ENCODE measurements at regions not wholly inside any gene's neighbourhood (a gene's known extent, or its start where the extent isn't known, plus 50 kb on each side); places are given as distances from the start of the nearest gene placed in this dataset.

DNA sequence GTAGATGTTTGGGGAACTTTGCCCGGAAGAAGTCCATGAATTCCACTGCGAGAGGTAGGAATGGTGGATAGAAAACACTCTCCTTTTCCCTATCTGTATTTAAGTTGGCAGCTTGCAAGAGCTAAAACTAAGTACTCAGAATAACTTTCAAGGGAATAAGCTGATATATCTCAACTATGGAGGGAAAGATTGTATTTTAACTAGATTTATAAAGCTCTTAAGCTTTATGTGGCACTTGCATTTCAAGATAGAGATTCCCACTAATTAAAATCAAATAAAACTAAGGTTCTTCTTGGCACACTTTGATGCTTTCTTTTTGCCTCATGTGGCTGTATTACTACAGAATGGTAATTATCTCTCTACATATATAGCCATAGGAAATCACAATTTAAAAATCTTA lies 149.7 kb upstream of the STARD13 start:
- no peaks in the 10 kb centered on the region for H3K27me3 ChIP-seq (ENCODE audit: control insufficient read depth in 4 of 4, insufficient read depth in 4 of 4, low read length in 3 of 4)
- H3K9me3 ChIP-seq (ENCODE audit: control insufficient read depth in 4 of 4, low read length in 3 of 4), result no peaks in the 10 kb centered on the region
- no peaks in the 10 kb centered on the region for H3K4me1 ChIP-seq (ENCODE audit: control insufficient read depth in 4 of 4, insufficient read depth in 4 of 4, low read length in 3 of 4)
- 95% methylated on average over 2 of the region's 2 CpGs for WGBS
- H3K36me3 ChIP-seq (ENCODE audit: control insufficient read depth in 4 of 4, insufficient read depth in 3 of 4, low read depth in 1 of 4, low read length in 3 of 4), result no peaks in the 10 kb centered on the region
- no peak overlapping the region for H3K4me3 ChIP-seq (ENCODE audit: low read depth in 1 of 3, low read length in 3 of 3)
- no peak for TF ChIP-seq FOXA2 (IDR thresholded peaks at IDR 0.05)
- TF ChIP-seq, protein P1, sequence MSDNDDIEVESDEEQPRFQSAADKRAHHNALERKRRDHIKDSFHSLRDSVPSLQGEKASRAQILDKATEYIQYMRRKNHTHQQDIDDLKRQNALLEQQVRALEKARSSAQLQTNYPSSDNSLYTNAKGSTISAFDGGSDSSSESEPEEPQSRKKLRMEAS (IDR thresholded peaks at IDR 0.05), result no peak
- TF ChIP-seq HNF4G (IDR thresholded peaks at IDR 0.05), result no peak
- TF ChIP-seq RAD21 (IDR thresholded peaks at IDR 0.05), result no peak
- TF ChIP-seq, protein P2, sequence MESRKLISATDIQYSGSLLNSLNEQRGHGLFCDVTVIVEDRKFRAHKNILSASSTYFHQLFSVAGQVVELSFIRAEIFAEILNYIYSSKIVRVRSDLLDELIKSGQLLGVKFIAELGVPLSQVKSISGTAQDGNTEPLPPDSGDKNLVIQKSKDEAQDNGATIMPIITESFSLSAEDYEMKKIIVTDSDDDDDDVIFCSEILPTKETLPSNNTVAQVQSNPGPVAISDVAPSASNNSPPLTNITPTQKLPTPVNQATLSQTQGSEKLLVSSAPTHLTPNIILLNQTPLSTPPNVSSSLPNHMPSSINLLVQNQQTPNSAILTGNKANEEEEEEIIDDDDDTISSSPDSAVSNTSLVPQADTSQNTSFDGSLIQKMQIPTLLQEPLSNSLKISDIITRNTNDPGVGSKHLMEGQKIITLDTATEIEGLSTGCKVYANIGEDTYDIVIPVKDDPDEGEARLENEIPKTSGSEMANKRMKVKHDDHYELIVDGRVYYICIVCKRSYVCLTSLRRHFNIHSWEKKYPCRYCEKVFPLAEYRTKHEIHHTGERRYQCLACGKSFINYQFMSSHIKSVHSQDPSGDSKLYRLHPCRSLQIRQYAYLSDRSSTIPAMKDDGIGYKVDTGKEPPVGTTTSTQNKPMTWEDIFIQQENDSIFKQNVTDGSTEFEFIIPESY (IDR thresholded peaks at IDR 0.05), result no peak
- no peak for TF ChIP-seq NR2F2 (IDR thresholded peaks at IDR 0.05)
- no peak for TF ChIP-seq FOXA1 (IDR thresholded peaks at IDR 0.05)
- TF ChIP-seq JUND (IDR thresholded peaks at IDR 0.05), result no peak
- TF ChIP-seq, protein P3, sequence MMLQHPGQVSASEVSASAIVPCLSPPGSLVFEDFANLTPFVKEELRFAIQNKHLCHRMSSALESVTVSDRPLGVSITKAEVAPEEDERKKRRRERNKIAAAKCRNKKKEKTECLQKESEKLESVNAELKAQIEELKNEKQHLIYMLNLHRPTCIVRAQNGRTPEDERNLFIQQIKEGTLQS (IDR thresholded peaks at IDR 0.05), result no peak
- no peak for TF ChIP-seq EGR1 (IDR thresholded peaks at IDR 0.05; ENCODE audit: low read depth in 2 of 2)
- no peak for TF ChIP-seq RXRA (IDR thresholded peaks at IDR 0.05)
- TF ChIP-seq HNF4A (conservative IDR thresholded peaks at IDR 0.05), result no peak
- TF ChIP-seq, protein P4, sequence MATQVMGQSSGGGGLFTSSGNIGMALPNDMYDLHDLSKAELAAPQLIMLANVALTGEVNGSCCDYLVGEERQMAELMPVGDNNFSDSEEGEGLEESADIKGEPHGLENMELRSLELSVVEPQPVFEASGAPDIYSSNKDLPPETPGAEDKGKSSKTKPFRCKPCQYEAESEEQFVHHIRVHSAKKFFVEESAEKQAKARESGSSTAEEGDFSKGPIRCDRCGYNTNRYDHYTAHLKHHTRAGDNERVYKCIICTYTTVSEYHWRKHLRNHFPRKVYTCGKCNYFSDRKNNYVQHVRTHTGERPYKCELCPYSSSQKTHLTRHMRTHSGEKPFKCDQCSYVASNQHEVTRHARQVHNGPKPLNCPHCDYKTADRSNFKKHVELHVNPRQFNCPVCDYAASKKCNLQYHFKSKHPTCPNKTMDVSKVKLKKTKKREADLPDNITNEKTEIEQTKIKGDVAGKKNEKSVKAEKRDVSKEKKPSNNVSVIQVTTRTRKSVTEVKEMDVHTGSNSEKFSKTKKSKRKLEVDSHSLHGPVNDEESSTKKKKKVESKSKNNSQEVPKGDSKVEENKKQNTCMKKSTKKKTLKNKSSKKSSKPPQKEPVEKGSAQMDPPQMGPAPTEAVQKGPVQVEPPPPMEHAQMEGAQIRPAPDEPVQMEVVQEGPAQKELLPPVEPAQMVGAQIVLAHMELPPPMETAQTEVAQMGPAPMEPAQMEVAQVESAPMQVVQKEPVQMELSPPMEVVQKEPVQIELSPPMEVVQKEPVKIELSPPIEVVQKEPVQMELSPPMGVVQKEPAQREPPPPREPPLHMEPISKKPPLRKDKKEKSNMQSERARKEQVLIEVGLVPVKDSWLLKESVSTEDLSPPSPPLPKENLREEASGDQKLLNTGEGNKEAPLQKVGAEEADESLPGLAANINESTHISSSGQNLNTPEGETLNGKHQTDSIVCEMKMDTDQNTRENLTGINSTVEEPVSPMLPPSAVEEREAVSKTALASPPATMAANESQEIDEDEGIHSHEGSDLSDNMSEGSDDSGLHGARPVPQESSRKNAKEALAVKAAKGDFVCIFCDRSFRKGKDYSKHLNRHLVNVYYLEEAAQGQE (IDR thresholded peaks at IDR 0.05), result no peak
- TF ChIP-seq, protein P5, sequence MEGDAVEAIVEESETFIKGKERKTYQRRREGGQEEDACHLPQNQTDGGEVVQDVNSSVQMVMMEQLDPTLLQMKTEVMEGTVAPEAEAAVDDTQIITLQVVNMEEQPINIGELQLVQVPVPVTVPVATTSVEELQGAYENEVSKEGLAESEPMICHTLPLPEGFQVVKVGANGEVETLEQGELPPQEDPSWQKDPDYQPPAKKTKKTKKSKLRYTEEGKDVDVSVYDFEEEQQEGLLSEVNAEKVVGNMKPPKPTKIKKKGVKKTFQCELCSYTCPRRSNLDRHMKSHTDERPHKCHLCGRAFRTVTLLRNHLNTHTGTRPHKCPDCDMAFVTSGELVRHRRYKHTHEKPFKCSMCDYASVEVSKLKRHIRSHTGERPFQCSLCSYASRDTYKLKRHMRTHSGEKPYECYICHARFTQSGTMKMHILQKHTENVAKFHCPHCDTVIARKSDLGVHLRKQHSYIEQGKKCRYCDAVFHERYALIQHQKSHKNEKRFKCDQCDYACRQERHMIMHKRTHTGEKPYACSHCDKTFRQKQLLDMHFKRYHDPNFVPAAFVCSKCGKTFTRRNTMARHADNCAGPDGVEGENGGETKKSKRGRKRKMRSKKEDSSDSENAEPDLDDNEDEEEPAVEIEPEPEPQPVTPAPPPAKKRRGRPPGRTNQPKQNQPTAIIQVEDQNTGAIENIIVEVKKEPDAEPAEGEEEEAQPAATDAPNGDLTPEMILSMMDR (IDR thresholded peaks at IDR 0.05; ENCODE audit: low read depth, low read length, missing input control), result no peak
- no peak for TF ChIP-seq YY1 (IDR thresholded peaks at IDR 0.05)
- no peak overlapping the region for H3K9ac ChIP-seq (ENCODE audit: low read depth in 1 of 2, low read length in 2 of 2)
- DNase-seq (ENCODE audit: low spot score), result no peak
- no peak overlapping the region for H3K27ac ChIP-seq (ENCODE audit: low read depth in 1 of 2, low read length in 2 of 2)

DNA sequence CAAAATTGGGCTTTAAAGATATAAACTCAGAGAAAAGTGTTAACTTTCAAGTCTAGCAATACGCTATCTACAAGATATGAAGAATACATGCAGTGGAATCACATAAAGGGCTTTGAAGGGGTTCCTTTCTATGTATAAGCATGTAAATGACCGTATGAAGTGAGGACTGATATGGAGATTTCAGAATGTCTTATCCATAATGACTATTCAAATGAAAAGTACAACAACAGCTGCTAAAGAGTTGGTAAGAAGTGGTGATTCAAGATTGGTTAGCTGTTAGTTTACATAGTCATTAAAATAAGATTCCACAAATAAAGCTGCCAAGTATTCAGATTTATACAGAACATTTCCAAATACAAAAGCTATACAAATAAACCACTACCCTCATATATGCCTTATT lies 153.4 kb upstream of the STARD13 start:
- DNase-seq (ENCODE audit: low spot score), result no peak
- Histone ChIP-seq H3K9me3 (ENCODE audit: control insufficient read depth in 4 of 4, low read length in 3 of 4) (no peaks in the 10 kb centered on the region), H3K27ac (ENCODE audit: low read depth in 1 of 2, low read length in 2 of 2) (no peak overlapping the region), H3K9ac (ENCODE audit: low read depth in 1 of 2, low read length in 2 of 2) (no peak overlapping the region), H3K36me3 (ENCODE audit: control insufficient read depth in 4 of 4, insufficient read depth in 3 of 4, low read depth in 1 of 4, low read length in 3 of 4) (no peaks in the 10 kb centered on the region), H3K4me1 (ENCODE audit: control insufficient read depth in 4 of 4, insufficient read depth in 4 of 4, low read length in 3 of 4) (no peaks in the 10 kb centered on the region), H3K4me3 (ENCODE audit: low read depth in 1 of 3, low read length in 3 of 3) (no peak overlapping the region), H3K27me3 (ENCODE audit: control insufficient read depth in 4 of 4, insufficient read depth in 4 of 4, low read length in 3 of 4) (no peaks in the 10 kb centered on the region)
- TF ChIP-seq GABPA (IDR thresholded peaks at IDR 0.05 in 1 of 2, conservative IDR thresholded peaks at IDR 0.05 in 1 of 2) (no peak), FOXA1 (IDR thresholded peaks at IDR 0.05) (no peak), TAF1 (conservative IDR thresholded peaks at IDR 0.05) (no peak), FOXA2 (IDR thresholded peaks at IDR 0.05) (no peak), EGR1 (IDR thresholded peaks at IDR 0.05; ENCODE audit: low read depth in 2 of 2) (no peak), RAD21 (IDR thresholded peaks at IDR 0.05) (no peak), RXRA (IDR thresholded peaks at IDR 0.05) (no peak), SP1 (IDR thresholded peaks at IDR 0.05) (no peak), NR2F2 (IDR thresholded peaks at IDR 0.05) (no peak), HNF4G (IDR thresholded peaks at IDR 0.05) (no peak), JUND (IDR thresholded peaks at IDR 0.05) (no peak)
- TF ChIP-seq, protein P3 (IDR thresholded peaks at IDR 0.05), result no peak
- TF ChIP-seq, protein P4 (IDR thresholded peaks at IDR 0.05), result no peak
- WGBS, result 94% methylated on average over 2 of the region's 2 CpGs
